HG02970 (cell line): ENCODE measurements at regions not wholly inside any gene's neighbourhood (a gene's known extent, or its start where the extent isn't known, plus 50 kb on each side); places are given as distances from the start of the nearest gene placed in this dataset.

Source experiments
- ATAC-seq: cut with Tn5 transposase; IDR thresholded peaks from one replicate; pipeline ENCODE4 v1.9.1; 2021; ENCODE audit warnings: mild to moderate bottlenecking, moderate library complexity, moderate number of reproducible peaks; ENCODE audit not compliant: unreplicated experiment, low FRiP score

- ATAC-seq: no peak
Observed at GRCh38 chr2:58974426-58974825, 733.3 kb upstream of the FANCL start.

GRCh38 chr2:58973811-58974281, 732.7 kb upstream of the FANCL start:
- no peak for ATAC-seq

GRCh38 chr2:58972737-58973136, 731.6 kb upstream of the FANCL start:
- no peak for ATAC-seq

GRCh38 chr2:58971511-58972360, 730.6 kb upstream of the FANCL start:
- no peak for ATAC-seq

GRCh38 chr2:58970365-58970764, 729.2 kb upstream of the FANCL start:
- no peak for ATAC-seq

- ATAC-seq: no peak
Observed at GRCh38 chr2:58968885-58969284, 727.8 kb upstream of the FANCL start.

GRCh38 chr2:58967736-58968135, 726.6 kb upstream of the FANCL start:
- no peak for ATAC-seq

GRCh38 chr2:58965602-58966001, 724.5 kb upstream of the FANCL start:
- no peak for ATAC-seq

GRCh38 chr2:58959996-58960395, 718.9 kb upstream of the FANCL start:
- ATAC-seq: no peak

GRCh38 chr2:58957188-58957840, 716.2 kb upstream of the FANCL start:
- ATAC-seq: no peak

- no peak for ATAC-seq
Observed at GRCh38 chr2:58954880-58955385, 713.8 kb upstream of the FANCL start.

GRCh38 chr2:58951722-58952121, 710.6 kb upstream of the FANCL start:
- no peak for ATAC-seq

- ATAC-seq: no peak
Observed at GRCh38 chr2:58950795-58951462, 709.8 kb upstream of the FANCL start.

- ATAC-seq: no peak
Observed at GRCh38 chr2:58939388-58939787, 698.3 kb upstream of the FANCL start.

GRCh38 chr2:58938988-58939387, 697.9 kb upstream of the FANCL start:
- ATAC-seq: no peak

GRCh38 chr2:58932801-58933200, 691.7 kb upstream of the FANCL start:
- no peak for ATAC-seq

GRCh38 chr2:58930537-58930936, 689.4 kb upstream of the FANCL start:
- ATAC-seq: no peak

- ATAC-seq: no peak
Observed at GRCh38 chr2:58928973-58929372, 687.8 kb upstream of the FANCL start.

- ATAC-seq: no peak
Observed at GRCh38 chr2:58928391-58928790, 687.3 kb upstream of the FANCL start.

- no peak for ATAC-seq
Observed at GRCh38 chr2:58926112-58926511, 685.0 kb upstream of the FANCL start.

GRCh38 chr2:58925676-58926081, 684.6 kb upstream of the FANCL start:
- ATAC-seq: no peak
